GM19397 (cell line): ENCODE measurements at regions not wholly inside any gene's neighbourhood (a gene's known extent, or its start where the extent isn't known, plus 50 kb on each side); places are given as distances from the start of the nearest gene placed in this dataset.
"Not testable (repeated sequence)": the region's sequence is repeated elsewhere in the genome, so short reads cannot be mapped to it uniquely, and the experiment has no call there.

ENCODE experiments used
- ATAC-seq: cut with Tn5 transposase; IDR thresholded peaks from one replicate; pipeline ENCODE4 v1.9.1; 2021; ENCODE audit warnings: mild to moderate bottlenecking, moderate library complexity; ENCODE audit not compliant: unreplicated experiment

- no peak for ATAC-seq
Observed at GRCh38 chr6:144515761-144516160, 230.6 kb downstream of the UTRN start.

- no peak for ATAC-seq
Observed at GRCh38 chr6:144519426-144519825, 234.3 kb downstream of the UTRN start.

GRCh38 chr6:144528743-144529425 lies 243.7 kb downstream of the UTRN start:
- no peak for ATAC-seq

- ATAC-seq = no peak
Observed at GRCh38 chr6:144530118-144530517, 245.0 kb downstream of the UTRN start.

GRCh38 chr6:144532238-144532637 lies 247.1 kb downstream of the UTRN start:
- ATAC-seq = not testable (repeated sequence)

GRCh38 chr6:144534180-144534579 lies 249.0 kb downstream of the UTRN start:
- no peak for ATAC-seq

- ATAC-seq = no peak
Observed at GRCh38 chr6:144535630-144536029, 250.5 kb downstream of the UTRN start.

- ATAC-seq = no peak
Observed at GRCh38 chr6:144536079-144536478, 250.9 kb downstream of the UTRN start.

GRCh38 chr6:144543006-144543871 lies 258.1 kb downstream of the UTRN start:
- ATAC-seq = no peak

- no peak for ATAC-seq
Observed at GRCh38 chr6:144544266-144544830, 259.2 kb downstream of the UTRN start.

GRCh38 chr6:144546807-144547206 lies 261.7 kb downstream of the UTRN start:
- no peak for ATAC-seq

- ATAC-seq = no peak
Observed at GRCh38 chr6:144547409-144547808, 262.3 kb downstream of the UTRN start.

- no peak for ATAC-seq
Observed at GRCh38 chr6:144548536-144548935, 263.4 kb downstream of the UTRN start.

- ATAC-seq = no peak
Observed at GRCh38 chr6:144549837-144550747, 265.0 kb downstream of the UTRN start.

GRCh38 chr6:144551339-144551738 lies 266.2 kb downstream of the UTRN start:
- no peak for ATAC-seq

GRCh38 chr6:144555066-144555465 lies 269.9 kb downstream of the UTRN start:
- no peak for ATAC-seq

GRCh38 chr6:144559865-144560593 lies 274.9 kb downstream of the UTRN start:
- no peak for ATAC-seq

GRCh38 chr6:144561455-144562043 lies 276.4 kb downstream of the UTRN start:
- no peak for ATAC-seq

- no peak for ATAC-seq
Observed at GRCh38 chr6:144564202-144564601, 279.1 kb downstream of the UTRN start.
